ENCODE measurements at regions not wholly inside any gene's neighbourhood (a gene's known extent, or its start where the extent isn't known, plus 50 kb on each side); places are given as distances from the start of the nearest gene placed in this dataset.

- Histone ChIP-seq H3K27me3 (ENCODE audit: control insufficient read depth, insufficient read depth, low read length) (no peaks in the 10 kb centered on the region), H3K4me3 (ENCODE audit: insufficient read depth, low read depth, low read length) (no peak overlapping the region), H3K36me3 (replicated peaks; ENCODE audit: control insufficient read depth, insufficient read depth, low read length) (no peaks in the 10 kb centered on the region)
- DNase-seq = peak; percentile 61
These were observed 91.2 kb upstream of the JUN start for GRCh38 chr1:58874757-58875755.

- no peak for DNase-seq
- no peak overlapping the region for H3K4me3 ChIP-seq (ENCODE audit: insufficient read depth, low read depth, low read length)
- no peaks in the 10 kb centered on the region for H3K27me3 ChIP-seq (ENCODE audit: control insufficient read depth, insufficient read depth, low read length)
- H3K36me3 ChIP-seq (replicated peaks; ENCODE audit: control insufficient read depth, insufficient read depth, low read length) = no peaks in the 10 kb centered on the region
These were observed 95.6 kb upstream of the JUN start for GRCh38 chr1:58879464-58879863.

- no peaks in the 10 kb centered on the region for H3K36me3 ChIP-seq (replicated peaks; ENCODE audit: control insufficient read depth, insufficient read depth, low read length)
These were observed 96.7 kb upstream of the JUN start for GRCh38 chr1:58880592-58880991.

GRCh38 chr1:58881471-58881994, 97.7 kb upstream of the JUN start:
- H3K27me3 ChIP-seq (ENCODE audit: control insufficient read depth, insufficient read depth, low read length) = no peaks in the 10 kb centered on the region
- no peaks in the 10 kb centered on the region for H3K36me3 ChIP-seq (replicated peaks; ENCODE audit: control insufficient read depth, insufficient read depth, low read length)
- no peak for DNase-seq
- H3K4me3 ChIP-seq (ENCODE audit: insufficient read depth, low read depth, low read length) = no peak overlapping the region

More at GRCh38 chr1:58880592-58880991, 96.7 kb upstream of the JUN start:
- H3K4me3 ChIP-seq (ENCODE audit: insufficient read depth, low read depth, low read length) = no peak overlapping the region
- no peak for DNase-seq
- H3K27me3 ChIP-seq (ENCODE audit: control insufficient read depth, insufficient read depth, low read length) = no peaks in the 10 kb centered on the region

- Histone ChIP-seq H3K4me3 (ENCODE audit: insufficient read depth, low read depth, low read length) (no peak overlapping the region), H3K27me3 (ENCODE audit: control insufficient read depth, insufficient read depth, low read length) (no peaks in the 10 kb centered on the region; the same call in 1 of the 2 replicates), H3K36me3 (replicated peaks; ENCODE audit: control insufficient read depth, insufficient read depth, low read length) (no peaks in the 10 kb centered on the region)
- DNase-seq = no peak
These were observed 98.6 kb upstream of the JUN start for GRCh38 chr1:58882322-58882948.

GRCh38 chr1:58883037-58883887, 99.4 kb upstream of the JUN start:
- H3K36me3 ChIP-seq (replicated peaks; ENCODE audit: control insufficient read depth, insufficient read depth, low read length) = no peaks in the 10 kb centered on the region
- H3K4me3 ChIP-seq (ENCODE audit: insufficient read depth, low read depth, low read length) = no peak overlapping the region
- no peak for DNase-seq
- H3K27me3 ChIP-seq (ENCODE audit: control insufficient read depth, insufficient read depth, low read length) = no peaks in the 10 kb centered on the region; the same call in 1 of the 2 replicates

GRCh38 chr1:58883888-58884482, 100.1 kb upstream of the JUN start:
- Histone ChIP-seq H3K36me3 (replicated peaks; ENCODE audit: control insufficient read depth, insufficient read depth, low read length) (no peaks in the 10 kb centered on the region), H3K4me3 (ENCODE audit: insufficient read depth, low read depth, low read length) (no peak overlapping the region), H3K27me3 (ENCODE audit: control insufficient read depth, insufficient read depth, low read length) (no peaks in the 10 kb centered on the region; the same call in 1 of the 2 replicates)
- DNase-seq = no peak

- H3K36me3 ChIP-seq (replicated peaks; ENCODE audit: control insufficient read depth, insufficient read depth, low read length) = no peaks in the 10 kb centered on the region
- no peak for DNase-seq
- no peaks in the 10 kb centered on the region; the same call in 1 of the 2 replicates for H3K27me3 ChIP-seq (ENCODE audit: control insufficient read depth, insufficient read depth, low read length)
- H3K4me3 ChIP-seq (ENCODE audit: insufficient read depth, low read depth, low read length) = no peak overlapping the region
These were observed 101.1 kb upstream of the JUN start for GRCh38 chr1:58884706-58885661.

- DNase-seq = no peak
- Histone ChIP-seq H3K36me3 (replicated peaks; ENCODE audit: control insufficient read depth, insufficient read depth, low read length) (no peaks in the 10 kb centered on the region), H3K4me3 (ENCODE audit: insufficient read depth, low read depth, low read length) (no peak overlapping the region), H3K27me3 (ENCODE audit: control insufficient read depth, insufficient read depth, low read length) (no peaks in the 10 kb centered on the region; the same call in 1 of the 2 replicates)
These were observed 102.2 kb upstream of the JUN start for GRCh38 chr1:58885998-58886397.

GRCh38 chr1:58886611-58887010, 102.8 kb upstream of the JUN start:
- DNase-seq = no peak
- Histone ChIP-seq H3K4me3 (ENCODE audit: insufficient read depth, low read depth, low read length) (no peak overlapping the region), H3K27me3 (ENCODE audit: control insufficient read depth, insufficient read depth, low read length) (no peaks in the 10 kb centered on the region; the same call in 1 of the 2 replicates), H3K36me3 (replicated peaks; ENCODE audit: control insufficient read depth, insufficient read depth, low read length) (no peaks in the 10 kb centered on the region)

GRCh38 chr1:58887059-58887458, 103.2 kb upstream of the JUN start:
- Histone ChIP-seq H3K36me3 (replicated peaks; ENCODE audit: control insufficient read depth, insufficient read depth, low read length) (no peaks in the 10 kb centered on the region), H3K4me3 (ENCODE audit: insufficient read depth, low read depth, low read length) (no peak overlapping the region), H3K27me3 (ENCODE audit: control insufficient read depth, insufficient read depth, low read length) (no peaks in the 10 kb centered on the region; the same call in 1 of the 2 replicates)
- no peak for DNase-seq

- no peak overlapping the region for H3K4me3 ChIP-seq (ENCODE audit: insufficient read depth, low read depth, low read length)
- H3K36me3 ChIP-seq (replicated peaks; ENCODE audit: control insufficient read depth, insufficient read depth, low read length) = no peaks in the 10 kb centered on the region
- no peak for DNase-seq
- H3K27me3 ChIP-seq (ENCODE audit: control insufficient read depth, insufficient read depth, low read length) = peaks cover 2% of the 10 kb centered on the region; the same call in 1 of the 2 replicates
These were observed 105.0 kb upstream of the JUN start for GRCh38 chr1:58888833-58889232.

- no peaks in the 10 kb centered on the region for H3K36me3 ChIP-seq (replicated peaks; ENCODE audit: control insufficient read depth, insufficient read depth, low read length)
- DNase-seq = no peak
- peaks cover 2% of the 10 kb centered on the region; the same call in 1 of the 2 replicates for H3K27me3 ChIP-seq (ENCODE audit: control insufficient read depth, insufficient read depth, low read length)
- H3K4me3 ChIP-seq (ENCODE audit: insufficient read depth, low read depth, low read length) = no peak overlapping the region
These were observed 106.3 kb upstream of the JUN start for GRCh38 chr1:58890113-58890512.

All from H7 (cell line).